GM12873 (cell line): ENCODE measurements at regions not wholly inside any gene's neighbourhood (a gene's known extent, or its start where the extent isn't known, plus 50 kb on each side); places are given as distances from the start of the nearest gene placed in this dataset.

Source experiments
- CTCF ChIP-seq: IDR thresholded peaks from 2 replicates; pipeline ENCODE4 v1.5.1; 2012; ENCODE audit warnings: low read depth, mild to moderate bottlenecking, moderate library complexity, low read length, control low read depth; ENCODE audit not compliant: insufficient read depth; ENCODE audit errors: missing control alignments

- TF ChIP-seq CTCF: no peak
These were observed 1074.6 kb downstream of the FLRT2 start for GRCh38 chr14:86604561-86604960.

GRCh38 chr14:86602263-86602662, 1072.3 kb downstream of the FLRT2 start:
- TF ChIP-seq CTCF: no peak

- no peak for TF ChIP-seq CTCF
These were observed 1071.9 kb downstream of the FLRT2 start for GRCh38 chr14:86601813-86602212.

- no peak for TF ChIP-seq CTCF
These were observed 1067.3 kb downstream of the FLRT2 start for GRCh38 chr14:86597279-86597678.

- TF ChIP-seq CTCF: no peak
These were observed 1066.1 kb downstream of the FLRT2 start for GRCh38 chr14:86596024-86596423.

- no peak for TF ChIP-seq CTCF
These were observed 1045.2 kb downstream of the FLRT2 start for GRCh38 chr14:86575141-86575540.

- TF ChIP-seq CTCF: no peak
These were observed 1044.8 kb downstream of the FLRT2 start for GRCh38 chr14:86574778-86575129.

GRCh38 chr14:86574051-86574777, 1044.3 kb downstream of the FLRT2 start:
- no peak for TF ChIP-seq CTCF
